ENCODE measurements at regions not wholly inside any gene's neighbourhood (a gene's known extent, or its start where the extent isn't known, plus 50 kb on each side); places are given as distances from the start of the nearest gene placed in this dataset.

- FAIRE-seq: no peak
- Mint-ChIP-seq H3K4me1 (ENCODE audit: low read depth, unreplicated experiment) (peaks cover 31% of the 10 kb centered on the region), H3K9me3 (ENCODE audit: unreplicated experiment) (no peaks in the 10 kb centered on the region), H3K36me3 (ENCODE audit: low read depth, unreplicated experiment) (peaks cover 13% of the 10 kb centered on the region), H3K27me3 (ENCODE audit: low read depth, unreplicated experiment) (no peaks in the 10 kb centered on the region), H3K4me3 (ENCODE audit: unreplicated experiment) (peak overlapping the region; percentile 40), H3K27ac (ENCODE audit: unreplicated experiment) (peak overlapping the region; percentile 85)
- Histone ChIP-seq H3K4me1 (ENCODE audit: insufficient read depth, low read length) (peaks cover 23% of the 10 kb centered on the region), H3K36me3 (ENCODE audit: insufficient read depth, low read length) (no peaks in the 10 kb centered on the region), H2AFZ (ENCODE audit: low read depth, low read length) (no peak overlapping the region), H3K27me3 (ENCODE audit: insufficient read depth, low read length) (no peaks in the 10 kb centered on the region), H3K79me2 (ENCODE audit: insufficient read depth, low read length) (peaks cover 97% of the 10 kb centered on the region), H3K9me3 (ENCODE audit: insufficient read depth, low read depth, low read length) (no peaks in the 10 kb centered on the region), H4K20me1 (ENCODE audit: insufficient read depth, low read length) (peaks cover 83% of the 10 kb centered on the region), H3K27ac (ENCODE audit: low read depth, low read length) (peak overlapping the region; percentile 58), H3K4me3 (ENCODE audit: insufficient read depth, low read depth, low read length) (no peak overlapping the region), H3K4me2 (ENCODE audit: low read length) (peak overlapping the region; percentile 13), H3K9ac (ENCODE audit: low read length) (peak overlapping the region; percentile 52)
- DNase-seq (ENCODE audit: low read depth): peak; percentile 75
- TF ChIP-seq, protein P1, sequence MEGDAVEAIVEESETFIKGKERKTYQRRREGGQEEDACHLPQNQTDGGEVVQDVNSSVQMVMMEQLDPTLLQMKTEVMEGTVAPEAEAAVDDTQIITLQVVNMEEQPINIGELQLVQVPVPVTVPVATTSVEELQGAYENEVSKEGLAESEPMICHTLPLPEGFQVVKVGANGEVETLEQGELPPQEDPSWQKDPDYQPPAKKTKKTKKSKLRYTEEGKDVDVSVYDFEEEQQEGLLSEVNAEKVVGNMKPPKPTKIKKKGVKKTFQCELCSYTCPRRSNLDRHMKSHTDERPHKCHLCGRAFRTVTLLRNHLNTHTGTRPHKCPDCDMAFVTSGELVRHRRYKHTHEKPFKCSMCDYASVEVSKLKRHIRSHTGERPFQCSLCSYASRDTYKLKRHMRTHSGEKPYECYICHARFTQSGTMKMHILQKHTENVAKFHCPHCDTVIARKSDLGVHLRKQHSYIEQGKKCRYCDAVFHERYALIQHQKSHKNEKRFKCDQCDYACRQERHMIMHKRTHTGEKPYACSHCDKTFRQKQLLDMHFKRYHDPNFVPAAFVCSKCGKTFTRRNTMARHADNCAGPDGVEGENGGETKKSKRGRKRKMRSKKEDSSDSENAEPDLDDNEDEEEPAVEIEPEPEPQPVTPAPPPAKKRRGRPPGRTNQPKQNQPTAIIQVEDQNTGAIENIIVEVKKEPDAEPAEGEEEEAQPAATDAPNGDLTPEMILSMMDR (IDR thresholded peaks at IDR 0.05; ENCODE audit: insufficient read depth, low read depth, low read length): no peak
- no peak for TF ChIP-seq EZH2 (IDR thresholded peaks at IDR 0.05; ENCODE audit: insufficient read depth, low read length)
Observed at GRCh38 chr9:110081395-110081794, 126.6 kb downstream of the C9orf152 start.

- no peak for TF ChIP-seq EZH2 (IDR thresholded peaks at IDR 0.05; ENCODE audit: insufficient read depth, low read length)
- TF ChIP-seq, protein P1 (IDR thresholded peaks at IDR 0.05; ENCODE audit: insufficient read depth, low read depth, low read length): no peak
- no peaks in the 10 kb centered on the region for H3K27me3 ChIP-seq (ENCODE audit: insufficient read depth, low read length)
- no peaks in the 10 kb centered on the region for H3K9me3 ChIP-seq (ENCODE audit: insufficient read depth, low read depth, low read length)
- peaks cover 8% of the 10 kb centered on the region for H3K36me3 ChIP-seq (ENCODE audit: insufficient read depth, low read length)
- peaks cover 18% of the 10 kb centered on the region for H3K36me3 Mint-ChIP-seq (ENCODE audit: low read depth, unreplicated experiment)
- FAIRE-seq (no peak), DNase-seq (ENCODE audit: low read depth) (no peak)
- H3K4me1 ChIP-seq (ENCODE audit: insufficient read depth, low read length): peaks cover 14% of the 10 kb centered on the region
- H3K4me3 ChIP-seq (ENCODE audit: insufficient read depth, low read depth, low read length): no peak overlapping the region
- peaks cover 97% of the 10 kb centered on the region for H3K79me2 ChIP-seq (ENCODE audit: insufficient read depth, low read length)
- peaks cover 27% of the 10 kb centered on the region for H3K4me1 Mint-ChIP-seq (ENCODE audit: low read depth, unreplicated experiment)
- no peak overlapping the region for H3K4me3 Mint-ChIP-seq (ENCODE audit: unreplicated experiment)
- H4K20me1 ChIP-seq (ENCODE audit: insufficient read depth, low read length): peaks cover 90% of the 10 kb centered on the region
- no peaks in the 10 kb centered on the region for H3K27me3 Mint-ChIP-seq (ENCODE audit: low read depth, unreplicated experiment)
- H3K27ac ChIP-seq (ENCODE audit: low read depth, low read length): no peak overlapping the region
- H3K9ac ChIP-seq (ENCODE audit: low read length): no peak overlapping the region
- no peaks in the 10 kb centered on the region for H3K9me3 Mint-ChIP-seq (ENCODE audit: unreplicated experiment)
- no peak overlapping the region for H3K4me2 ChIP-seq (ENCODE audit: low read length)
- no peak overlapping the region for H2AFZ ChIP-seq (ENCODE audit: low read depth, low read length)
- H3K27ac Mint-ChIP-seq (ENCODE audit: unreplicated experiment): no peak overlapping the region
Observed at GRCh38 chr9:110083866-110084265, 124.1 kb downstream of the C9orf152 start.

DNA sequence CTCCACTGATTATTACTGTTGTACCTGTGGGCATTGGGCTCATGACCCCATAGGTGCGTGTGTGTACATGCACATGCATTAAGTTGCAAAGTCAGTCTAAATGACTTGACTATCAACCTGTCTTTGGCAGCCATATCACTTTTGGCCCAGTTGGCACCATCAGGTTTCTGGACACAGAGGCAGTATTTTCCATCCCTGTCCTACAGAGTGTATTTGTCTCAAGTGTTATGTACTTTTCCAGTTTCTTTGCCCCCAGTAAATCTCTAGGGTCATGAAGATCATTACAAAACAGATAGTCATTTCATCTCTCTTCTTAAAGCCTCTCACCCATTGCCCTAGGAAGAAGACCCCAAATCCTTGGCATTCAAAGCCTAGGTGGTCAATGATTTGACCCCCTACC, 121.4 kb downstream of the C9orf152 start:
- FAIRE-seq: no peak
- no peak overlapping the region for H3K27ac Mint-ChIP-seq (ENCODE audit: unreplicated experiment)

More for the DNA sequence above, 121.4 kb downstream of the C9orf152 start:
- peaks cover 90% of the 10 kb centered on the region for H4K20me1 ChIP-seq (ENCODE audit: insufficient read depth, low read length)
- no peaks in the 10 kb centered on the region for H3K9me3 ChIP-seq (ENCODE audit: insufficient read depth, low read depth, low read length)
- Mint-ChIP-seq H3K36me3 (ENCODE audit: low read depth, unreplicated experiment) (peaks cover 22% of the 10 kb centered on the region), H3K4me1 (ENCODE audit: low read depth, unreplicated experiment) (peaks cover 29% of the 10 kb centered on the region), H3K4me3 (ENCODE audit: unreplicated experiment) (no peak overlapping the region), H3K27me3 (ENCODE audit: low read depth, unreplicated experiment) (no peaks in the 10 kb centered on the region), H3K9me3 (ENCODE audit: unreplicated experiment) (no peaks in the 10 kb centered on the region)
- peaks cover 3% of the 10 kb centered on the region for H3K4me1 ChIP-seq (ENCODE audit: insufficient read depth, low read length)
- no peak overlapping the region for H3K4me2 ChIP-seq (ENCODE audit: low read length)
- peaks cover 95% of the 10 kb centered on the region for H3K79me2 ChIP-seq (ENCODE audit: insufficient read depth, low read length)
- H3K27ac ChIP-seq (ENCODE audit: low read depth, low read length): no peak overlapping the region
- H3K27me3 ChIP-seq (ENCODE audit: insufficient read depth, low read length): no peaks in the 10 kb centered on the region
- no peak overlapping the region for H2AFZ ChIP-seq (ENCODE audit: low read depth, low read length)
- DNase-seq (ENCODE audit: low read depth): no peak
- TF ChIP-seq EZH2 (IDR thresholded peaks at IDR 0.05; ENCODE audit: insufficient read depth, low read length): no peak
- TF ChIP-seq, protein P1 (IDR thresholded peaks at IDR 0.05; ENCODE audit: insufficient read depth, low read depth, low read length): no peak
- peaks cover 8% of the 10 kb centered on the region for H3K36me3 ChIP-seq (ENCODE audit: insufficient read depth, low read length)
- H3K4me3 ChIP-seq (ENCODE audit: insufficient read depth, low read depth, low read length): no peak overlapping the region
- H3K9ac ChIP-seq (ENCODE audit: low read length): no peak overlapping the region
